Keratinocyte (primary cell): ENCODE measurements at regions not wholly inside any gene's neighbourhood (a gene's known extent, or its start where the extent isn't known, plus 50 kb on each side); places are given as distances from the start of the nearest gene placed in this dataset.

Source experiments
- DNase-seq: peaks from one replicate; pipeline ENCODE4 v3.0.0-alpha.2; 2011; ENCODE audit warnings: low read depth, missing footprints, low spot score
- FAIRE-seq: peaks from 2 replicates; lab custom pipeline; 2011; peaks lifted over from hg19 to GRCh38; lab: Jason Lieb, UNC
- H2AFZ ChIP-seq: 2 replicates; pipeline ENCODE4 v1.6.0; 2012; ENCODE audit warnings: low read length, control low read depth, inconsistent platforms; ENCODE audit not compliant: control insufficient read depth
- H3K27ac ChIP-seq: 2 replicates; pipeline ENCODE4 v1.5.1; 2011; ENCODE audit warnings: low read length; ENCODE audit not compliant: control insufficient read depth, insufficient read depth
- H3K27me3 ChIP-seq: 3 replicates; pipeline ENCODE4 v1.6.0; 2011; ENCODE audit warnings: low read length; ENCODE audit not compliant: control insufficient read depth, insufficient read depth; ENCODE audit errors: extremely low read depth
- H3K36me3 ChIP-seq, 2 experiments: 2 replicates in 1 of 2; 3 replicates in 1 of 2; pipeline ENCODE4 v1.5.1; 2011; ENCODE audit warnings: low read length in 2 of 2, mild to moderate bottlenecking in 1 of 2; ENCODE audit not compliant: control insufficient read depth in 2 of 2, insufficient read depth in 2 of 2; ENCODE audit errors: extremely low read depth in 1 of 2
- H3K4me1 ChIP-seq: 3 replicates; pipeline ENCODE4 v1.5.1; 2011; ENCODE audit warnings: low read length; ENCODE audit not compliant: control insufficient read depth, insufficient read depth; ENCODE audit errors: extremely low read depth
- H3K4me2 ChIP-seq: 3 replicates; pipeline ENCODE4 v1.6.0; 2011; ENCODE audit warnings: low read depth, low read length; ENCODE audit not compliant: control insufficient read depth, insufficient read depth; ENCODE audit errors: extremely low read depth
- H3K4me3 ChIP-seq, 3 experiments: fragments of 200-600 bp in 1 of 3; sonication (generic) in 1 of 3; 2 replicates in 2 of 3; 3 replicates in 1 of 3; pipeline ENCODE4 v1.5.1; 2011 to 2016; ENCODE audit warnings: low read length in 3 of 3, mild to moderate bottlenecking in 3 of 3, control low read depth in 2 of 3, inconsistent platforms in 1 of 3, low read depth in 1 of 3, mixed read lengths in 1 of 3, mixed run types in 1 of 3, moderate library complexity in 1 of 3; ENCODE audit not compliant: control insufficient read depth in 2 of 3, insufficient read depth in 2 of 3; ENCODE audit errors: extremely low read depth in 1 of 3
- H3K79me2 ChIP-seq: 2 replicates; pipeline ENCODE4 v1.6.0; 2012; ENCODE audit warnings: low read length; ENCODE audit not compliant: control insufficient read depth, insufficient read depth
- H3K9ac ChIP-seq: 3 replicates; pipeline ENCODE4 v1.6.0; 2011; ENCODE audit warnings: low read length; ENCODE audit not compliant: control insufficient read depth, insufficient read depth; ENCODE audit errors: extremely low read depth
- H3K9me1 ChIP-seq: 3 replicates; pipeline ENCODE4 v1.6.0; 2011; ENCODE audit warnings: low read length; ENCODE audit not compliant: control insufficient read depth, insufficient read depth; ENCODE audit errors: extremely low read depth
- H3K9me3 ChIP-seq: 2 replicates; pipeline ENCODE4 v1.5.1; 2012; ENCODE audit warnings: low read depth, low read length; ENCODE audit not compliant: control insufficient read depth
- H4K20me1 ChIP-seq: 3 replicates; pipeline ENCODE4 v1.6.0; 2011; ENCODE audit warnings: low read length; ENCODE audit not compliant: control insufficient read depth, insufficient read depth; ENCODE audit errors: extremely low read depth
- CTCF ChIP-seq, 3 experiments: IDR thresholded peaks in 1 of 3; conservative IDR thresholded peaks in 1 of 3; optimal IDR thresholded peaks in 1 of 3; 2 replicates in 2 of 3; 3 replicates in 1 of 3; pipeline versions ENCODE3 to v1.5.1; 2011; ENCODE audit warnings: low read length in 3 of 3, mild to moderate bottlenecking in 3 of 3, moderate library complexity in 2 of 3, control low read depth in 1 of 3, inconsistent platforms in 1 of 3; ENCODE audit not compliant: insufficient read depth in 2 of 3; ENCODE audit errors: extremely low read depth in 1 of 3
- EZH2 ChIP-seq: IDR thresholded peaks from one replicate; pipeline ENCODE4 v1.6.1; 2012; ENCODE audit warnings: inconsistent platforms, mild to moderate bottlenecking, low read length, moderate library complexity
- dilution Hi-C: fragments of 300-500 bp; cut with MboI; formaldehyde crosslinking; loops from one replicate; pipeline ENCODE4 v1.7.0; 2020; ENCODE audit warnings: low sequenced_read_pairs; ENCODE audit not compliant: extremely low pct_ligation_motif_present

GRCh38 chr11:70618431-70619101, 220.2 kb downstream of the CTTN start:
- H3K36me3 ChIP-seq = no peaks in the 10 kb centered on the region
- H3K27ac ChIP-seq = no peak overlapping the region
- H3K79me2 ChIP-seq = no peaks in the 10 kb centered on the region
- peaks cover 8% of the 10 kb centered on the region for H3K9me3 ChIP-seq
- H3K4me1 ChIP-seq = no peaks in the 10 kb centered on the region
- no peaks in the 10 kb centered on the region for H3K27me3 ChIP-seq
- H3K4me3 ChIP-seq = no peak overlapping the region
- H2AFZ ChIP-seq = no peak overlapping the region
- dilution Hi-C loops = no loop called here
- TF ChIP-seq CTCF (optimal IDR thresholded peaks at IDR 0.05 in 1 of 3, IDR thresholded peaks at IDR 0.05 in 1 of 3, conservative IDR thresholded peaks at IDR 0.05 in 1 of 3; ENCODE audit: extremely low read depth in 1 of 3, insufficient read depth in 2 of 3, low read length in 3 of 3) = no peak
- TF ChIP-seq EZH2 = no peak
- no peaks in the 10 kb centered on the region for H4K20me1 ChIP-seq
- H3K4me2 ChIP-seq = no peak overlapping the region
- DNase-seq (no peak), FAIRE-seq (no peak)
- no peak overlapping the region for H3K9ac ChIP-seq
- no peaks in the 10 kb centered on the region for H3K9me1 ChIP-seq

- FAIRE-seq = no peak
- H2AFZ ChIP-seq = no peak overlapping the region
- no peaks in the 10 kb centered on the region for H3K4me1 ChIP-seq
- H3K27ac ChIP-seq = no peak overlapping the region
- no peak for DNase-seq
- no peaks in the 10 kb centered on the region for H3K9me1 ChIP-seq
- peaks cover 8% of the 10 kb centered on the region for H3K9me3 ChIP-seq
- H3K4me2 ChIP-seq = no peak overlapping the region
- dilution Hi-C loops = no loop called here
- no peaks in the 10 kb centered on the region for H4K20me1 ChIP-seq
- no peak overlapping the region for H3K9ac ChIP-seq
- H3K36me3 ChIP-seq = no peaks in the 10 kb centered on the region
- no peaks in the 10 kb centered on the region for H3K27me3 ChIP-seq
- no peak overlapping the region for H3K4me3 ChIP-seq
- no peak for TF ChIP-seq CTCF (optimal IDR thresholded peaks at IDR 0.05 in 1 of 3, IDR thresholded peaks at IDR 0.05 in 1 of 3, conservative IDR thresholded peaks at IDR 0.05 in 1 of 3; ENCODE audit: extremely low read depth in 1 of 3, insufficient read depth in 2 of 3, low read length in 3 of 3)
- TF ChIP-seq EZH2 = no peak
- H3K79me2 ChIP-seq = no peaks in the 10 kb centered on the region
Observed at GRCh38 chr11:70619591-70619990, 221.3 kb downstream of the CTTN start.
